ENCODE measurements at regions not wholly inside any gene's neighbourhood (a gene's known extent, or its start where the extent isn't known, plus 50 kb on each side); places are given as distances from the start of the nearest gene placed in this dataset.
"Not testable (repeated sequence)": the region's sequence is repeated elsewhere in the genome, so short reads cannot be mapped to it uniquely, and the experiment has no call there.

DNA sequence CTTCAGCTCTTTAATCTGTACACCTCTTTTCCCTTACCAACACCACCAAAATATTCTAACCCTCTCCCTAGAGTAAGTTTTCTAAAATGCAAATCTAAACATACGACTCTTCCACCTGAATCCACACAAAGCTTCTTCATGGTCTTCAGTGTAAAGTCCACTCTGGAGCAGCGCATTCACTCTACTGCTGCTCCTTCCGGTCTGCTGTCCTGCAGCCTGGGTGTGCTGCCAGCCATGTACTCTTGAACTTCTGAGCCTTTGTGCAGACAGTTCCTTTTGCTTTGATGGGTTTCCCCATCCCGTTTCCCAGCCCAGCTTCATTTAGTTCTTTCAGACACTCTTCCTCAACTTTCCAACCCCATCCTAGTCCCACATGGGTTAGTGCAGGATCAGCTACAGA is 108.7 kb upstream of the SGK1 start:
- CTCF ChIA-PET = interaction anchor here (0.6 to 0.9 kb wide), 2 partner anchors 119 to 172 kb away, joined by 3 to 4 read pairs; no protein-coding TSS in a partner anchor
- no peak for DNase-seq (ENCODE audit: unreplicated experiment)
- BruUV-seq (replicated peaks) = no TSS peak
- intact Hi-C loops (cut with micrococcal nuclease) = no loop called here
- no peaks in the 10 kb centered on the region for H3K9me3 Mint-ChIP-seq (ENCODE audit: unreplicated experiment)
- peak overlapping the region; percentile 92 for H3K27ac Mint-ChIP-seq (ENCODE audit: low read depth, unreplicated experiment)
- H3K36me3 Mint-ChIP-seq (ENCODE audit: insufficient read depth, unreplicated experiment) = peaks cover 4% of the 10 kb centered on the region
- H3K4me3 Mint-ChIP-seq (ENCODE audit: unreplicated experiment) = no peak overlapping the region
- peaks cover 32% of the 10 kb centered on the region for H3K4me1 Mint-ChIP-seq (ENCODE audit: insufficient read depth, unreplicated experiment)
- POLR2A ChIA-PET = interaction anchor here (5.3 kb wide), 1 partner anchor 10 kb away, joined by 32 read pairs; no protein-coding TSS in a partner anchor
- TF ChIP-seq, protein P1, sequence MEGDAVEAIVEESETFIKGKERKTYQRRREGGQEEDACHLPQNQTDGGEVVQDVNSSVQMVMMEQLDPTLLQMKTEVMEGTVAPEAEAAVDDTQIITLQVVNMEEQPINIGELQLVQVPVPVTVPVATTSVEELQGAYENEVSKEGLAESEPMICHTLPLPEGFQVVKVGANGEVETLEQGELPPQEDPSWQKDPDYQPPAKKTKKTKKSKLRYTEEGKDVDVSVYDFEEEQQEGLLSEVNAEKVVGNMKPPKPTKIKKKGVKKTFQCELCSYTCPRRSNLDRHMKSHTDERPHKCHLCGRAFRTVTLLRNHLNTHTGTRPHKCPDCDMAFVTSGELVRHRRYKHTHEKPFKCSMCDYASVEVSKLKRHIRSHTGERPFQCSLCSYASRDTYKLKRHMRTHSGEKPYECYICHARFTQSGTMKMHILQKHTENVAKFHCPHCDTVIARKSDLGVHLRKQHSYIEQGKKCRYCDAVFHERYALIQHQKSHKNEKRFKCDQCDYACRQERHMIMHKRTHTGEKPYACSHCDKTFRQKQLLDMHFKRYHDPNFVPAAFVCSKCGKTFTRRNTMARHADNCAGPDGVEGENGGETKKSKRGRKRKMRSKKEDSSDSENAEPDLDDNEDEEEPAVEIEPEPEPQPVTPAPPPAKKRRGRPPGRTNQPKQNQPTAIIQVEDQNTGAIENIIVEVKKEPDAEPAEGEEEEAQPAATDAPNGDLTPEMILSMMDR (IDR thresholded peaks at IDR 0.05; ENCODE audit: unreplicated experiment) = no peak
- no peaks in the 10 kb centered on the region for H3K27me3 Mint-ChIP-seq (ENCODE audit: insufficient read depth, unreplicated experiment)

DNA sequence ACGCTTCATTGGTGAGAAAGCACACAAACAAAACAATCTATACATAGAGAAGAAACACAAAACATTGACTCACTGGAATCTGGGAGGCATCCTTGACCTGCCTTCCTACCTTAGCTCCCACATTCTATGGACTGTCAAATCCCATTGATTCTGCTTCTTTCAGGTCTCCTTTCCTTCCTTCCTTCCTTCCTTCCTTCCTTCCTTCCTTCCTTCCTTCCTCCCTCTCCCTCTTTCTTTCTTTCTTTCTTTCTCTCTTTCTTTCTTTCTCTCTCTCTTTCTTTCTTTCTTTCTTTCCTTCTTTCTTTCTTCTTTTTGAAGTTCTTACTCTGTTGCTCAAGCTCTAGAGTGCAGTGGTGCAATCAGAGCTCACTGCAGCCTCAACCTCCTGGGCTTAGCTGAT is 108.0 kb upstream of the SGK1 start:
- H3K4me3 Mint-ChIP-seq (ENCODE audit: unreplicated experiment); BruUV-seq (replicated peaks); H3K36me3 Mint-ChIP-seq (ENCODE audit: insufficient read depth, unreplicated experiment); DNase-seq (ENCODE audit: unreplicated experiment); H3K27me3 Mint-ChIP-seq (ENCODE audit: insufficient read depth, unreplicated experiment); H3K9me3 Mint-ChIP-seq (ENCODE audit: unreplicated experiment); intact Hi-C loops (cut with micrococcal nuclease): not testable (repeated sequence)
- peak overlapping the region; percentile 92 for H3K27ac Mint-ChIP-seq (ENCODE audit: low read depth, unreplicated experiment)
- peaks cover 39% of the 10 kb centered on the region for H3K4me1 Mint-ChIP-seq (ENCODE audit: insufficient read depth, unreplicated experiment)
- ChIA-PET POLR2A (interaction anchor here (0.9 to 5.3 kb wide), 2 partner anchors 11 to 247 kb away, joined by 3 to 32 read pairs; no protein-coding TSS in a partner anchor), CTCF (interaction anchor here (0.9 to 1.3 kb wide), 2 partner anchors 118 to 215 kb away, joined by 3 to 5 read pairs; no protein-coding TSS in a partner anchor)

DNA sequence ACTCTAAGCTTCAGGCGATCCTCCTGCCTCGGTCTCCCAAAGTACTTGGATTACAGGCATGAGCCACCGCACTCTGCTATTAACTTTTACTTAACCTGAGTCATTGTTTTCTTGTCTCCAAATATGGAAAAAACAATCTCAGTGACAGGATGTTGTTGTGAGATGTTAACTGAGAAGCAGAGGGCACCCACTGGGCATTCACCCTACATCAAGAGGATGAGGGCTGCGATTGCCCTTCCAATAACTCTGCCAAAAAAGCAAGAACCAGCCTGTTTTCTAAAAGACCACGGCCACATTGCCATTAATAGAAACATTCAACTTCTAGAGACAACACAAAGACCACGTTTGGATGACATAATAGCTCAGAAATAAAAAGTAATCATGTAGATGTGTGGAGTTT is 107.6 kb upstream of the SGK1 start:
- TF ChIP-seq, protein P1 (IDR thresholded peaks at IDR 0.05; ENCODE audit: unreplicated experiment) = no peak
- Mint-ChIP-seq H3K27ac (ENCODE audit: low read depth, unreplicated experiment) (peak overlapping the region; percentile 92), H3K4me3 (ENCODE audit: unreplicated experiment) (no peak overlapping the region), H3K4me1 (ENCODE audit: insufficient read depth, unreplicated experiment) (peaks cover 43% of the 10 kb centered on the region), H3K27me3 (ENCODE audit: insufficient read depth, unreplicated experiment) (no peaks in the 10 kb centered on the region), H3K36me3 (ENCODE audit: insufficient read depth, unreplicated experiment) (peaks cover 4% of the 10 kb centered on the region), H3K9me3 (ENCODE audit: unreplicated experiment) (no peaks in the 10 kb centered on the region)
- POLR2A ChIA-PET = interaction anchor here (0.9 to 5.3 kb wide), 3 partner anchors 9 to 246 kb away, joined by 3 to 32 read pairs (median 4); no protein-coding TSS in a partner anchor
- DNase-seq (ENCODE audit: unreplicated experiment) = peak; percentile 56
- no TSS peak for BruUV-seq (replicated peaks)
- intact Hi-C loops (cut with micrococcal nuclease) = no loop called here
- CTCF ChIA-PET = interaction anchor here (0.9 to 1.3 kb wide), 2 partner anchors 118 to 216 kb away, joined by 3 to 5 read pairs; no protein-coding TSS in a partner anchor

DNA sequence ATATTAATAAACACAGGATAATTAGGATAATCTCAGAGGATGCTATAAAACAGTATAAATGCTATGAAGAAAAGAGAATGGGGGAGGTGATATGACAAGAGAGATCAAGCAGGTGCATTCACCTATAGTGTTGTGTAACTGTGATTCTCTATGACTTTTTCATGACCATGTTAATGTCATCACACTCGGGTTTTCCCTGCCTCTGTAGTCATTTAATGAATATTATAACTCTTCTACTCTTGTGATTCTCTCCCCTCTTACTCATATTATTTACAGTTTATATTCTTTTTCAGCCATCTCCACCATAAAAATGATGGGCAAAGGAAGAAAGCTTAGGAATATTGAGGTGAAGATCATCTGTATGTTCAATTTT is 106.9 kb upstream of the SGK1 start:
- Mint-ChIP-seq H3K27me3 (ENCODE audit: insufficient read depth, unreplicated experiment) (no peaks in the 10 kb centered on the region), H3K27ac (ENCODE audit: low read depth, unreplicated experiment) (peak overlapping the region; percentile 92), H3K4me3 (ENCODE audit: unreplicated experiment) (no peak overlapping the region), H3K4me1 (ENCODE audit: insufficient read depth, unreplicated experiment) (peaks cover 44% of the 10 kb centered on the region), H3K9me3 (ENCODE audit: unreplicated experiment) (no peaks in the 10 kb centered on the region), H3K36me3 (ENCODE audit: insufficient read depth, unreplicated experiment) (peaks cover 4% of the 10 kb centered on the region)
- intact Hi-C loops (cut with micrococcal nuclease) = loop anchor here (5.0 kb wide), 1 partner anchor 247 kb away; no protein-coding TSS in a partner anchor
- TF ChIP-seq, protein P1 (IDR thresholded peaks at IDR 0.05; ENCODE audit: unreplicated experiment) = no peak
- no peak for DNase-seq (ENCODE audit: unreplicated experiment)
- ChIA-PET POLR2A (interaction anchor here (1.2 to 5.3 kb wide), 3 partner anchors 9 to 49 kb away, joined by 3 to 32 read pairs (median 4); no protein-coding TSS in a partner anchor), CTCF (no interaction called here)
- BruUV-seq (replicated peaks) = no TSS peak

Data from MCF 10A (cell line).